BJ (cell line): ENCODE measurements at regions not wholly inside any gene's neighbourhood (a gene's known extent, or its start where the extent isn't known, plus 50 kb on each side); places are given as distances from the start of the nearest gene placed in this dataset.

Experiments
- CTCF ChIA-PET: fragments of 350-600 bp; formaldehyde crosslinking; extraction: SDS; loops from one replicate; lab custom pipeline; 2021; ENCODE audit warnings: antibody characterized with exemption, inconsistent platforms; lab: Yijun Ruan, JAX
- POLR2A ChIA-PET: fragments of 300-600 bp; sonication (Branson Sonifier 250); formaldehyde crosslinking; extraction: SDS; loops from one replicate; lab custom pipeline; 2021; ENCODE audit warnings: antibody characterized with exemption; lab: Charles Lee
- DNase-seq: peaks from one replicate; pipeline ENCODE4 v3.0.0-alpha.2; 2011; ENCODE audit warnings: low read depth
- H3K27me3 ChIP-seq: 2 replicates; pipeline ENCODE4 v1.6.0; 2011; ENCODE audit warnings: low read length; ENCODE audit not compliant: control insufficient read depth, insufficient read depth
- H3K36me3 ChIP-seq: 2 replicates; pipeline ENCODE4 v1.5.1; 2011; ENCODE audit warnings: low read length; ENCODE audit not compliant: control insufficient read depth, insufficient read depth
- H3K4me3 ChIP-seq: 2 replicates; pipeline ENCODE4 v1.5.1; 2011; ENCODE audit warnings: low read depth, mild to moderate bottlenecking, control low read depth, low read length
- CTCF ChIP-seq: IDR thresholded peaks from 2 replicates; pipeline ENCODE4 v1.5.1; 2011; ENCODE audit warnings: low read depth, mild to moderate bottlenecking, control low read depth, inconsistent platforms, low read length, moderate library complexity; ENCODE audit not compliant: insufficient read depth

DNA sequence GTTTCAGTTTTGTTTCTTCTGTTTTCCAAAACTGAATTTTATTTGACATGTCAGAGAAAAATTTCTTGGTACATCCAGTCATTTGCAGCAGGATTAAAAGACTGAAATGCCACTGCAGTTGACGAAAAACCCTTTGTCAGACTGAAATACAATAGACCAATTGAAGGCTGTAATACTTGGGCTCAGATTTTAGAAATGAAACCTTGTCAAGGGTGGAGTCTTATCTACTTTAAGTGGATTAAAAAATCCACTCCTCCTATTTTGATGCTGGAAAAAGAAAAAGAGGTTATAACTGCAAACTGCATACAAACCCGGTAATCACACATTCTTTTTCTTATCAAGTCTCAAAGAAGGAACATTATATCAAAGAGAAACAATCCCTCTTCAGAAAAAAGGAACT lies 80.2 kb upstream of the NEUROD1 start:
- POLR2A ChIA-PET = no interaction called here
- H3K27me3 ChIP-seq = no peaks in the 10 kb centered on the region
- TF ChIP-seq CTCF = no peak
- no peak for DNase-seq
- no peak overlapping the region for H3K4me3 ChIP-seq
- H3K36me3 ChIP-seq = no peaks in the 10 kb centered on the region
- CTCF ChIA-PET = no interaction called here

DNA sequence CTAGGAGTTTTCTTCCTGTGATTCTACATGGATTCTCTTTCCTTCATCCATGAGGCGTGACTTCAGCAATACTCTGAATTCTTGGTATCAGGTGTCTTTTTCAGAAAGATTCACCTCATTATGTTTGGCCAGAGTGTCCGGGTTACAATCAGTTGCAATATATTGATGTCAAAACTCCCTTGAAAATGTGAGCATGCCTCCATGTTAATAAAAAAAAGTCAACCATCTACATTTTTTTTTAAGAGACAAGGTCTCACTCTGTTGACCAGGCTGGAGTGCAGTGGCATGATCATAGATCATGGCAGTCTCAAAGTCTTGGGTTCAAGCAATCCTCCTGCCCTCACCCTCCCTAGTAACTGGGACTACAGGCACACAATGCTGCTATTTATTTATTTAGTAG lies 80.9 kb upstream of the NEUROD1 start:
- ChIA-PET POLR2A (no interaction called here), CTCF (no interaction called here)
- Histone ChIP-seq H3K27me3 (no peaks in the 10 kb centered on the region), H3K36me3 (no peaks in the 10 kb centered on the region), H3K4me3 (no peak overlapping the region)
- TF ChIP-seq CTCF = no peak
- no peak for DNase-seq

- no peak for DNase-seq
- POLR2A ChIA-PET = no interaction called here
- Histone ChIP-seq H3K4me3 (no peak overlapping the region), H3K27me3 (no peaks in the 10 kb centered on the region), H3K36me3 (no peaks in the 10 kb centered on the region)
- TF ChIP-seq CTCF = no peak
- CTCF ChIA-PET = no interaction called here
Measured at GRCh38 chr2:181762000-181762399, 81.7 kb upstream of the NEUROD1 start.

GRCh38 chr2:181762848-181763247 lies 82.5 kb upstream of the NEUROD1 start:
- DNase-seq = no peak
- POLR2A ChIA-PET = no interaction called here
- no peak for TF ChIP-seq CTCF
- H3K4me3 ChIP-seq = no peak overlapping the region
- CTCF ChIA-PET = no interaction called here
- H3K27me3 ChIP-seq = no peaks in the 10 kb centered on the region
- H3K36me3 ChIP-seq = no peaks in the 10 kb centered on the region

- H3K27me3 ChIP-seq = no peaks in the 10 kb centered on the region
- H3K36me3 ChIP-seq = no peaks in the 10 kb centered on the region
- no peak overlapping the region for H3K4me3 ChIP-seq
- ChIA-PET CTCF (no interaction called here), POLR2A (no interaction called here)
- no peak for TF ChIP-seq CTCF
- no peak for DNase-seq
Measured at GRCh38 chr2:181763423-181763822, 83.1 kb upstream of the NEUROD1 start.
